HG03457 (cell line): ENCODE measurements at regions not wholly inside any gene's neighbourhood (a gene's known extent, or its start where the extent isn't known, plus 50 kb on each side); places are given as distances from the start of the nearest gene placed in this dataset.
A peak's percentile ranks its signal among the peaks of the same experiment; 100 is the strongest.

Experiments
- ATAC-seq: cut with Tn5 transposase; IDR thresholded peaks from one replicate; pipeline ENCODE4 v1.9.1; 2021; ENCODE audit warnings: moderate number of reproducible peaks; ENCODE audit not compliant: unreplicated experiment

DNA sequence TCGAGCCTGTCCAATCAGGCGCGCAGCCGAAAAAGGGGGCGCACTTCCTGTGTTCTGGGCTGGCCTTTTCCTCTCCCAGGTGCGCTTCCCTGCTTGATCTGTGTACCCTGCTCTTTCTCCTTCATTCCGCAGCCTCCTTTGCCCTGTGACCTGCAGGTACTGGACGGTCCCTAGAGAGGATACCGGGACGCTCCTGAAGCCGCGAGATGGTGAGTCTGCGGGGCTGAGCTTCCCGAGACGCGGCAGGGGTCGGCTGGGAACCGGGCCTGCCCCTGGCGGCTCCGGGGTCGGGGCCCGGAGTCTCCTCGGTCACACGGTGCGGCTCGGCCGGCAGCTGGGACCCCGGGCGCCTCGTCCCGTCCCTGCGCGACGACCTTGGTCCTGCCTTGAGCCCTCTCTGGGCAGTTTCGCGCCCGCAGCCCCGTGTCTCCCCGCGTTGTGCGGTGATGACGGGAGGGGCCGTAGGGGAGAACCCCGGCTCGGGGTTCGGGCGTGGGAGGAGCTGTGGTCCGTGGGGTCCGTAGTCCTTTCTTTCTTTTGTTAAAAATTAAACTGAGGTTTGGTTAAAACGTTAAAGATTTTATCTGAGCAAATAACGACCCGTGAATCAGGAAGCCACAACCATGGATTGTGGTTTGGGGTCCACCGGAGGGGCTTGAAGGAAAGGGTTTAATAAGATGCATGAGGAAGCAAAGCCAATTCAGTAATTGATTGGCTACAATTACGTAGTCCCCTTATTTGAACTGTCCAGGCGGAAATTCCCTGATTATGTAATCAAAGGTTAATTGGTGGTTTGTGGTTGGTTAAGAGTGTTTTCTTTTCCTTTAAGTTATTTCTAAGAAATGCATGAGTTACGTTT, 172.8 kb upstream of the ZNF267 start:
- peak; percentile 62 for ATAC-seq

DNA sequence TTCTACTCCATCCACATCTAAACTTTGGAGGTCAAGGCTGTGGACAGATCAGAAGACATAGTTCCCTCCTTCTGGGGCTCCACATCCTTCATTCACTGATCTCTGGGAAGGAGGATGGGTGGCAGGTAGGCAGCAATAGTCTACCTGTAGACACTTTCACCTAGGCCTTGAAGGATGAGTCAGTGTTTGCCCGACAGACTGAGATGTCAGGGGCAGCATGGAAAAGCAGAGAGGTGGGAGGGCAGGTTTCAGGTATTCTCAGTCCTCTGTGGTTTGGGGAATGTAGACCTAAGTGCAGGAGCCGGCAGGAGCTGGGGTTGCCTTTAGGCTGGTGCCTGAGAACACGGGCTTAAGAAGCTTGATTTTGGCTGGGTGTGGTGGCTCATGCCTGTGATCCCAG, 171.9 kb upstream of the ZNF267 start:
- no peak for ATAC-seq

DNA sequence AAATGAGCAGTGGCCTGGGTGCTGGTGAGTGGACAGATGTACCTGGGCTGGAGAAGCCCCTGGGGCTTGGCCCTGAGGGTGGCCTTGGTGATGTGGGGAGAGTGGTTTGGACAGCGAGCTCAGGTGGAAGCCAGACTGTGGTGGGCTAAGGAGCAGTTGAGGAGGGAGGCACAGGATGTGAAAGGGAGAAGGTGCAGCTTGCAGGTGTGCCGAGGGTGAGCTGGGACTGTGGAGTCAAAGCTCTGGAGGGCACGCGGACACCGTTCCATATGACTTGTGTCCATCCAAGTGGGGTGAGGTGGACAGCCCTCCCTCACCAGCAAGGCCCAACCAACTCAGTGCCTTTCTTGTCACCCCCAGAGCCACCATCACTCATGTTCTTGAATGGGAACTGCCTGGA, 170.8 kb upstream of the ZNF267 start:
- ATAC-seq = no peak

DNA sequence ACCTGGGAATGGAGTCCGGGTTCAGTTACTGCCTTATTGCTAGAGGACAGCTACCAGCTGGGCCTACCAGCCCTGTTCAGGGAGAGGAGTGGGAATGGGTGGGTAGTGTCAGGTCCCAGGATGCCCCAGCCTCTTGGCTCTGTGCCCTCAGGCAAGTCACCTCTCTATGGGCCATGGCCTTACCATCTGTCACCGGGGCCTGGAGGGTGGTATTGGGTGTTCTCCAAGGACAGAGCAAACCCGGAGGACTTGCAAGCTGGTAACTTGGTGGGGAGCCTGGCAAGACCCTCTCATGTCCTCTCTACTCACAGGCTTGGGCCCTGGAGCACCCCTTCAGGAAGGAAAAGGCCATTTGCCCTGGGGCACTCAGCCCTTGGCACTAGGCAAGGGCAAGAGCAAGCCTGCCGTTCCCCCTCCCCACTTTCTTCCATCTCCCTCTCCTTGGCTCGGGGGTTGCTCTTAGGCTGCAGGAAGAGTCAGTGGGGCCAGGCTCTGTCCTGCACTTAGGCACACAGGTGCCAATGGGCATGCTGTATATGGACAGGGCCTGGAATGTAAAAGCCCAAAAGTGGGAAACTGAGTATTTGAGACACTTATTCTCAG, 170.0 kb upstream of the ZNF267 start:
- no peak for ATAC-seq

DNA sequence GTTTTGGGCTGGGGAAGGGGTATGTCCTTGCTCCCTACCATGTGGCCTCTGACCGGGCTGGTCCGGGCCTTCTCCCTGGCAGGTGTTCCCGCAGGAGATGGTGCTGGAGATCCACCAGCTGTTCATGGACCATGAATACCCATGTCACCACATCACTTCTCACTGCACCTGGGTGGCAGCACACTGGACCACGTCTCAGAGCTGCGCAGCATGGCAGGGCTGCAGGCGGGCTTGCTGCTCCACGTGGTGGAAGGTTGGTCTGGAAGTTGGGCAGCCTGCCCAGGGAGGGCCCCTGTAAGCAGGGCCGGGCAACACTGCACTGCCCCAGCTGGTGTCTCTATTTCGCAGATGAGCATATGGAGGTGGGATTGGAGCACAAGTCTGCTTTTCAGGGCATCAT, 169.5 kb upstream of the ZNF267 start:
- no peak for ATAC-seq

DNA sequence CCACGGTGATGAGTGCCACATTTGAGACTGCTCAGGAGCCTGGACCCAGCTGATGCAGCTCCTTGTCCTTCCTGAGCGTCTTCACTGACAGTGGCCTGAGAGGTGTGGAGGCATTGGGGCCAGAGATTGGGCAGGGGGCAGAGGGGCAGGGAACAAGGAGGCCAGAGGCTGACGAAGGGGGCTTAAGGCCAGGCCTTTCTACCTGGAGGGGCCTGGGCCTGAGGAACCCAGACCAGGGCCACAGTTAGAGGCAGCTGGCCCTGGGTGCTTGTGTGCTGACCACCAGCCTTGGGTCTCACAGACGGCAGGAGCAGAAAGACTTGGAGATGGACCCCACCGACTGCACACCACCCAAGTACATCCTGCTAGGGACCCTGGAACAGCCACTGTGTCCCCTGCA, 168.2 kb upstream of the ZNF267 start:
- no peak for ATAC-seq

DNA sequence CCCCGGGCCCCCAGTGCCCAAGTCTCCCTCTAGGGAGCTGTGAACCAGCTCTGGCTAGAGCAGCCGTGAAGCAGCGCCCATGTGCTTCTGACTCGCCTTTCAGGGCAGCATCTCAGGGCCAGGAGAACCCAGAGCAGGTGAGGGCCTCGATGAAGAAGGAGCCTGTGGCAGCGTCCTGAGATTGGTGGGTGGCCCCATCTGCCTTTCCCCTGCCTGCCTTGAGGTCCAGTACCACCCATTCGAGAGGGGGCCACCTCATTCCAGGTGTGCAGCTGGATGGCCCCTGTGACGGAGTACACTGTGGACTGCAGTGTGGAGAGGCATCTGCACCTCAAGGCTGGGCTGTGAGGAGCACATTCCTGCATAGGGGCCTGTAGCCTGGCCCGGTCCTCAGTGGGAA, 167.3 kb upstream of the ZNF267 start:
- no peak for ATAC-seq

DNA sequence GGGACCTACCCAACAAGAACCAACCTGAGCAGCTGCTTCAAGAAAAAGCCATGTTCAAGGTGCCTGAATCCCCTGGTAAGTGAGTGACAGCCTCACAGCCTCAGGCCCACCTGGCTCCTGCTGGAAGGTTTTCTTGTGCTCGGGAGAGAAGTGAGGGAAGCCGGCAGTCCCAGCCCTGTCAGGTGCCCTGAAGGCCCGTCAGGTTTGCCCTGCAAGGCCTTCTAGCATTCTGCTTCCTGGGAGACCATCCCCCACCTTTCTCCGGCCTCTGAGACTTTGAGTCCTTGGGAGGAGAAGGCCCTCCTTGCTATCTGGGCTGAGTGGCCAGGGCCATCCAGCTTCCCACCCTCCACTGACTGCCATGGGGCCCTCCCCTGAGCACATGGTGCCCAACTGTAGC, 166.7 kb upstream of the ZNF267 start:
- no peak for ATAC-seq

DNA sequence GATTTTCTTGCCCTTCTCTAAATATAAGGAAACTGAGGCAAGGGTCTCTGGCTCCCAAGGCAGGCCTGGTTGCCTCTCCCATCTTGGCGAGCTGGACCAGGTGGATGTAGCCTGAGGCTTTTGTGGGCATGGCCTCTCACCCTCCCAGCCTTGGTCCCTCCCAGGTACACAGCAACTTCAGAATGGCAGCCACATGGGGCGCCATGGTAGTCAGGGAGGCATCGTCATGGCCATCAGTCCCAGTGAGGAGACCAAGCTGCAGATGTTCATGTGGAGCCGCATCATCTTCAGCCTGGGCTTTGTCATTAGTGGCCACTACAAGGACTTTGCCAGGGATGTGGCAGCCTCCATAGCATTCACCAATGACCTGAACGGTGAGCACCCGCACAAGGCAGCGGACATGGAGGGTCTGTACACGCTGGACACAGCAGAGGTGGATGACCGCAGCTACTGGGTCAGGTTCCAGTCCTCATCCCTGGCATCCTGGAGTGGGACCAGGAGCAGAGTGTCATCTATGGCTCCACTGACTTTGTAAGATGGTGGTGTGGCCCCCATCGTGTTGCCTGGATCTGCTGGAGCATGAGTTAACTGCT, 165.8 kb upstream of the ZNF267 start:
- no peak for ATAC-seq

DNA sequence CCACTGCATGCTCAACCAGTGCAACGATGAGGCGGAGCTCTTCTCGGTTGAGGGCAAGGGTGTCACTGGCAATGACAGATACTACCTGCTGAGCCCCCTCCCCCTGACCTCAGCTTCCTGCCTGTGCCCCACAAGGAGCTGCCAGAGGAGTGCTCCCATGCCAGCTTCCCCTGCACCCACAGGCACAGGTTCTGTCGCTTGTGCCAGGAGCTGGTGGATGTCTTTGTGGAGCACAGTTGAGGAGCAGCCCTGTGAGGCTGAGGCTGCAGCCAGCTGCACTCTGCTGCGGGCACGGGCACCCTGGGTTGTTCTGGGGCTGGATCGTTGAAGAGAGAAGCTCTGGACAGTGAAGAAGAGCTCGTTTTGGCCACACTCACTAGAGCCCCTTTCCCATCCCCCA, 165.3 kb upstream of the ZNF267 start:
- no peak for ATAC-seq

DNA sequence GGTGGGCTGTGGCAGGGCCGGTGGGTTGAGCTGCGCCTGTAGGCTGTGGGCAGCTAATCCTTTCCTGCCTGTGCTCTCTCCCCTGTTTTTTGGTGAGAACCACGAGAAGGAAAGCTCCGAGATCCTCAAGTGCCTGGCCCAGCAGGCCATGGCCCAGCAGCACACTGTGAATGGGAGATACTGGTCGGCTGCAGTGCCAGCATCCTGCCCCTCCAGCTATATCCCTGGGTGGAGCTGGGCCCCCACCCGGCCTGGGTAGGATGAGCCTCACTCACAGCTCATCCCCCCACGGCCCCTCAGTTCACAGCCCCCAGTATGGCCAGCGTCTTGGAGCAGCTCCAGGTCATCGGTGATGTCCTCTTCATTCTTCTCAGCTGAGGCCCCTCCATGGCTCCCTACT, 164.4 kb upstream of the ZNF267 start:
- ATAC-seq = no peak

DNA sequence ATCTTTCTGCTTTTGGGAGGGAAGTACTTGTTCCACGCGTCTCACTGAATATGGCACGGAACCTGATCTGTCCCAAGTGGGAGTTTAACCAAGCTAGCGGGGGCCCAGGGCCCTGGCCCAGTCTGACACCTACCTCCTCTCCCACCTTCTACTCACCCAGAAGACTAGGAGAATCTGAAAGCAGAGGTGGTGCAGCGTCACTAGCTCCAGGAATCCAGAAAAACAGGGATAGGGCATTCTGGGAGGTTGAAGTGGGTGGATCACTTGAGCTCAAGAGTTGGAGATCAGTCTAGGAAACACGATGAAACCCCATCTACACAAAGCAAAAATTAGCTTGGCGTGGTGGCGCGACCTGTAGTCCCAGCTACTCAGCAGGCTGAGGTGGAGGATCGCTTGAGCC, 163.5 kb upstream of the ZNF267 start:
- no peak for ATAC-seq

DNA sequence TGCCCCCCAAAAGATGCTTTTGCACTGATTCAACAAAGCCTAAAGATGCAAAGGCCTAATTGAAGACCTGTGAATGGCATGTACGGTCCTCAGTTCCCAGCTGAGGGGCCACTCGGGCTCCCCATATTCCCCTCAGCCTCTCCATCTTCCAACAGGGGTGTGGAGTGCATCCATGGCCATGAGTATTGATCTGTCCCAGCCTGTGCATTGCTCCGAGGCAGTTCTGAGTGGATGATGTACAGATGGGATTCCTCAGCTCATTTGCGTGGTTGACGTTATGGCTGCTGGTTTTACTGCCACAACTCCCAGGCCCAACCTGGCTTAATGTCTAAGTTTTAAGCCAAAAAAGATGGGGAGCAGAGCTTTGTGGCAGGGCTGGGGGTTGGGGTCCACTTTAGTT, 162.7 kb upstream of the ZNF267 start:
- ATAC-seq = no peak

DNA sequence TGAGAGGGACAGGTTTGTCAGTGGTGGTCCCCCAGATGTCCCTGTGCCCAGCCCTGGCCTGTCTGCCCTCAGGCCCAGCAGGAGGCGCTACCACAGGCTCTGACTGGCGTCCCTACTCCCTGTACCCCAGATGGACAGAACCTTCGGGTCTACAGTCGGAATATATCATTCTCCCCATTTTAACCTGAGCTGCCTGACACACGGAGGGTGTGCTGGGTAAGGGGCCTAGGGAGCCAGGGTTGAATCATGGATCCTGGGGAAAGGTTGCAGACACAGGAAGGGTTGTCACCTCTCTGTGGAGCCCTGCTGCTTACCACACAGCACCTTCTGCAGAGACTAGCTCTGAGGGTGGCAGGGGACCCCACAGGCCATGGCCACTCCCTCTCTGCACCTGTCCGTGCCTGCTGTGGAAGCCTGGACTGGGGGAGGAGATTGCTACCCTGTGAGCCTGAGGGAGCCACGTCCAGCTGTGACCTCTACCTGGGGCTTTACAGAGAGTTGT, 162.2 kb upstream of the ZNF267 start:
- ATAC-seq = no peak

DNA sequence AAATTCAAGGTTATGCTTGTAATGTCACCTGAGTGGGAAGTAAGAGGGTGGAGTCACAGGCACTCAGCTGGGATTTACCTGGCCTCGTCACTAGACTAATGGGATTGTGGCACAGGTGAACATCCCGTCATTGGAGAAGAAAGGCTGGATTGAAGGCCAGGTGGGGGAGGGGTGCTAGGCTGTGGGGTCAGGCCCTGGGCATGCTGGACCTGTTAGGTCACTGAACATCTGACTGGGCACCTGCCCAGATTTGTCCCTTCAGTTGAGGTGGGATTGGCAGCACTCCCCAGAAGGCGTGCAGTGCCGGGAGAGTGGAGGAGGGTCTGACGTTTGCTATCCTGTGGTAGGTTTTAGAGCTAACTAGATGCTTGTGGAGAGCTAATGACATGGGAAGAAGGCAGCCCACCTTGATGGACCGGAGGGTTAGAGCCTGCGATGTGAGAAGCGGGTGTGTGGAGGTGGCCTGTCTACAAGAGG, 161.5 kb upstream of the ZNF267 start:
- no peak for ATAC-seq

DNA sequence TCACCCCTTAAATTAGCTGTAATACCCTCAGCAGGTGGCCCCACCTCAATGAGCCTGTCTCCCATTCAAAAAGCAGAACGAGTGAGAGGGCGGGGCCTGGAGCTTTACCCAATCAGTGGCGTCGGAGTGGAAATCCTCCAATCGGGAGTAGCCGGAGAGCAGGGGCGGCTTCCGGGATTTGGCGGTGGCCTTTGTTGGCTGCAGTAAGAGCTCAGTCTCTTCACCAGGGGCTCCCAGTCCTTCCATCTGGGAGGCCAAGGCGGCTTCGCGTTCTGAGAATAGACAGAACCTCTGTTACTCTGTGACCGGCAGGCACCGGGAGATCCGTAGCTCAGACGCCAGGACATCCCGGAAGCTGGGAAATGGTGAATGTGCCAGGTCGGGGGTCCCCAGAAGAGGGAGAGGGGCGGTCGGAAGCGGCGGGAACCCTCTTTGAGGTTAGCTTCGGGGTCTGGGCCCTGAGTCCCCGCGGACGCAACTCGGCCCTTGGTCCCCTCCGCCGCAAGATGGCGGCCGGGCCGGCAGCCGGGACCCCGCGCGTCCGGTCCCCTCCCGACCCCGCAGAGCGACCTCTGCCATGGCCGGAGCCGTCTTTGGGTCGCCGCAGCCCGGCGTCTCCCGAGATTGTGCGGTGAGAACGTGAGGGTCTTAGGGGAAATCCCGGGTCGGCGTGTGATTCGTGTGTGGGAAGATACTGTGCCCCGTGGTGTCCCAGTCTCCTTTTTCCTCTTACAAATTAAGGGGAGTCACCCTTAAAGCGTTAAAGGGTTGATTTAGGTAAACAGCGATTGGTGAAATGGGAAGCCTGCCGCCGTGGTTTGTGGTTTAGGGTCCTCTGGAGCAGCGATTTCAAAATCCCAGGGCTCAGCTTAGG, 160.3 kb upstream of the ZNF267 start:
- ATAC-seq = peak; percentile 87

DNA sequence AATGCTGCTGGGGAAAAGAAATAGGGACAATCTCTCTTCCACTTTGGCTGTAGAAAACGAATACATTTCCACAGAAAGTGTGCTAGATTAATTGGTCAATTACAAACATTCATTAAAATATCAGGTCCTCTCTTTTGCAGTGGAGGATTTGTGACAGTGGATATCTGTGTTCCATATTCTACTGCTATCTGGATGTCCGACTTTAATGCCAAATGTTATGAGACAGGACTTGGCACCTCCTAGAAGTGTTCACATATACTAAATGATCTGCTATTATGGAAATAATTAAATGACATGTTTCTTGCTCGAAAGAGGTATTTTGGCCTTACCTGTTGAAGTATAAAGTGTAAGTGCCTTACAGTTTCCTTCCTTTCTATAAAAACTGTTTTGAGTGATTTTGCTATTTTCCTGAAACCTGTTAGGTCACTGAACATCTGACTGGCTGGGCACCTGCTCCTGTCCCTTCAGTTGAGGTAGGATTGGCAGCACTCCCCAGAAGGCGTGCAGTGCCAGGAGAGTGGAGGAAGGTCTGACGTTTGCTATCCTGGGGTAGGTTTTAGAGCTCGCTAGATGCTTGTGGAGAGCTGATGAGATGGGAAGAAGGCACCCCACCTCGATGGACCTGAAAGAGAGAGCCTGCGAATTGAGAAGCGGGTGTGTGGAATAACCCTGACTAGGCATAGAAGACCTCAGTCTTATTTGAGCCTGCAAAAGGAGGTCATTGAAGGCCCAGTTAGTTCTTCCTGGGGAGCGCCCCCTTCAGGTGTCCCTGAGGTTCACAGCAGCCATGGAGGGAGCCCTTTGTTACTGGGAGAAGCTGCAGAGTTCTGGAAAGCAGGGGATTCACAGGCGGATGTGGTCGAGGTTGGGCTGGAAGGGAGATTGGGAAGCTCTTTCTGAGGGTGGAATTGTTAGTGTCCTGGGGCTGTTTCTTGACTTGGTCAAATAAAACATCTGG, 159.4 kb upstream of the ZNF267 start:
- ATAC-seq = no peak

DNA sequence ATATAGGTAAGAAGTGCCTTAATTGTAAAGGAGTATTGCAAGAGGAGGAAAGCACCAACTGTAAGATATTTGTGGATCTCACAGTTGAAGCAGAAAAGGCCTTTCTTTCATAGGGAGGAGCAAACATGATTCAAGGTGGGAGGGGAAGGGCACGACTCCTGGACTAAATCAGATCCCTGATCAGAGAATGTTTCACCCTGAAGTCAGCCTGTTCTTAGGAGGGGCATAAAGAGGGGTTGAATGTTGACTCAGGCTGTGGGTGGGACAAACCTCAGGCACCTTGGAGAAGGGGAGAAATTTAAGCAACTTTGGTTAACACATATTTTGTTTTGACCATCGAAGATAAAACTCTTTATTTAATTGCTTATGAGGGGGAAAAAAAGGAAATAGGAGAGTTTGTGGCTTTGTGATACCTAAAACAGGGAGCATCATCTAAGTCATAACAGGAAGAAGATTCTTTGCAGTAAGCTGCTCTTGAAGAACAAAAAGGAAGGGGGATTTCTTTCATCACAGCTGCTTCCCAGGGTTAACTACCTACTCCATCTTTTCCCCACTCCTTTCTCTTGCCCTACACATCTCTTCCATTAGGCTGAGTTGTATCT, 158.6 kb upstream of the ZNF267 start:
- ATAC-seq = no peak

DNA sequence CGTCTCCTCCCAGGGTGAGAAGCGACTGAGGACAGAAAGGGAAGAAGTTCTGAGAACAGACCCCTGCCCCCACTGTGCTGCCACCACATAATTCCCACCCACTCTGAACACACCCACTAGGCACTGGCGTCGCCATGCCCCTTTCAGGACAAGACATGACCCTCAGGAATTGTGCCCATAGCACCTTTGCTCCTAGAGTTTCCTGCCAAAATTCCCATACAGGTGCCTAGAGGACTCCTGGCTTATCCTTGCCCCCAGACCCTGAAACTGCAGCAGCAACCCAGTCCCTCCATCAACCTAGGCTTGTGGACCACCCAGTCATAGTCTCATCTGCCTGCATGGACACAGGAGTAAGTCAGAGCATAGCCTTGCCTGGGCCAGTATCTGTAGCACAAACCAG, 157.7 kb upstream of the ZNF267 start:
- no peak for ATAC-seq

DNA sequence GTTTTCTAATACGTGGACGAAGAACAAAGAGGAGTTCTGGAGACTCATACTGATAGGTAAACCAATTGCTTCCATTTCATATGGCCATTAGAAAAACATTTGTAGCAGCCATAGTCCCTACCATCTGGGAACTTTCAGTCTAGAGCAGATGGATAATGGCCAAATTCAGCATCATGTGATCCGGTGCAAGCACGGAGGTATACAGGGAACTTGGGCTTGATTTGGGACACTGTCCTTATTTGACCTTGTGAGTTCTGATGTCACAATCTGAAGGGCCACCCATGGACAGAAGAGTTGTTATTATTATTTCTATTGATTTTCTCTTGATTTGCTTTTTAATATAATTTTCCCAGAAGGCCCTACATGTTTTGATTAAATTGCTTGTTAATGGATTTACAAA, 154.6 kb upstream of the ZNF267 start:
- ATAC-seq = no peak
